ENCODE measurements at regions not wholly inside any gene's neighbourhood (a gene's known extent, or its start where the extent isn't known, plus 50 kb on each side); places are given as distances from the start of the nearest gene placed in this dataset.

DNA sequence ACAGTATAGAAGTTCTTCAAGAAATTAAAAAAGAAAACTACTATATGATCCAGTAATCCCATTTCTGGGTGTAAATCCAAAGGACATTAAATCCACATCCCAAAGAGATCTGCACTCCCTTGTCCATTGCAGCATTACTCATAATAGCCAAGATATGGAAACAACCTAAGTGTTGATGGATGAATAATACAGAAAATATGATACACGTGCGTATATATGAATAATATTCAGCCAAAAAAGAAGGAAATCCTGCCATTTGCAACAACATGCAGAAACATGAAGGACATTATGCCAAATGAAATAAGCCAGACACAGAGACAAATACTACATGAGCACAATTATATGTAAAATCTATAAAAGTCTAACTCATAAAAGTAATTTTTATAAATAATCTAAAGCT is 306.3 kb upstream of the ANO3 start:
- H3K9me3 ChIP-seq, result no peaks in the 10 kb centered on the region
- H3K4me3 ChIP-seq, result no peak overlapping the region
- 60% methylated on average over 2 of the region's 2 CpGs for WGBS (ENCODE audit: insufficient coverage, low coverage, low lambda C conversion rate, missing lambda C conversion rate)
- H3K4me1 ChIP-seq, result no peaks in the 10 kb centered on the region
- DNase-seq, result no peak
- H3K27me3 ChIP-seq, result no peaks in the 10 kb centered on the region
- ATAC-seq, result no peak
- intact Hi-C loops (cut with DNase I), result no loop called here
- no peaks in the 10 kb centered on the region for H3K36me3 ChIP-seq
- TF ChIP-seq POLR2A (IDR thresholded peaks at IDR 0.05), result no peak
- TF ChIP-seq, protein P1, sequence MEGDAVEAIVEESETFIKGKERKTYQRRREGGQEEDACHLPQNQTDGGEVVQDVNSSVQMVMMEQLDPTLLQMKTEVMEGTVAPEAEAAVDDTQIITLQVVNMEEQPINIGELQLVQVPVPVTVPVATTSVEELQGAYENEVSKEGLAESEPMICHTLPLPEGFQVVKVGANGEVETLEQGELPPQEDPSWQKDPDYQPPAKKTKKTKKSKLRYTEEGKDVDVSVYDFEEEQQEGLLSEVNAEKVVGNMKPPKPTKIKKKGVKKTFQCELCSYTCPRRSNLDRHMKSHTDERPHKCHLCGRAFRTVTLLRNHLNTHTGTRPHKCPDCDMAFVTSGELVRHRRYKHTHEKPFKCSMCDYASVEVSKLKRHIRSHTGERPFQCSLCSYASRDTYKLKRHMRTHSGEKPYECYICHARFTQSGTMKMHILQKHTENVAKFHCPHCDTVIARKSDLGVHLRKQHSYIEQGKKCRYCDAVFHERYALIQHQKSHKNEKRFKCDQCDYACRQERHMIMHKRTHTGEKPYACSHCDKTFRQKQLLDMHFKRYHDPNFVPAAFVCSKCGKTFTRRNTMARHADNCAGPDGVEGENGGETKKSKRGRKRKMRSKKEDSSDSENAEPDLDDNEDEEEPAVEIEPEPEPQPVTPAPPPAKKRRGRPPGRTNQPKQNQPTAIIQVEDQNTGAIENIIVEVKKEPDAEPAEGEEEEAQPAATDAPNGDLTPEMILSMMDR (IDR thresholded peaks at IDR 0.05), result no peak
- no peak overlapping the region for H3K27ac ChIP-seq

DNA sequence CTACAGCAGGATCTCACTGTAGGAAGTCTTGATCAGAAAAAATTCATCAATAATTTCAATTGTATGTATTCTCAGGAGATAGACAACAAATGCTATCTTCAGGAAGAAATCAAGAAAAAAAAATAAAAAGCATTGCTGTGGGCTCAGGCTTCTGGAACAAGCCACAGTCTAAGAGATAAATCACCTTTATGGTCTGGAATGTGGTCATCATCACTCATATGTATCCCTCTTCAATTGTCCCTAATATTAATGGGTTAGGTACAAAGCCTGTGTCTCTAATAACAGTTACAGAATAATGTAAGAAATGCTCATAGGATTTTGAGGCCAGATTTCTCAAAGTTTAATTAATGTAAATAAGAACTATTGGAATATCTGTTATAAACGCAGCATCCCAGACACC is 305.9 kb upstream of the ANO3 start:
- no peak overlapping the region for H3K27ac ChIP-seq
- no peak for DNase-seq
- H3K4me1 ChIP-seq, result no peaks in the 10 kb centered on the region
- H3K4me3 ChIP-seq, result no peak overlapping the region
- no peaks in the 10 kb centered on the region for H3K36me3 ChIP-seq
- WGBS (ENCODE audit: insufficient coverage, low coverage, low lambda C conversion rate, missing lambda C conversion rate), result 80% methylated on average over 1 of the region's 1 CpG
- no peak for ATAC-seq
- no peaks in the 10 kb centered on the region for H3K9me3 ChIP-seq
- no peaks in the 10 kb centered on the region for H3K27me3 ChIP-seq
- intact Hi-C loops (cut with DNase I), result no loop called here
- TF ChIP-seq POLR2A (IDR thresholded peaks at IDR 0.05), result no peak
- TF ChIP-seq, protein P1 (IDR thresholded peaks at IDR 0.05), result no peak

DNA sequence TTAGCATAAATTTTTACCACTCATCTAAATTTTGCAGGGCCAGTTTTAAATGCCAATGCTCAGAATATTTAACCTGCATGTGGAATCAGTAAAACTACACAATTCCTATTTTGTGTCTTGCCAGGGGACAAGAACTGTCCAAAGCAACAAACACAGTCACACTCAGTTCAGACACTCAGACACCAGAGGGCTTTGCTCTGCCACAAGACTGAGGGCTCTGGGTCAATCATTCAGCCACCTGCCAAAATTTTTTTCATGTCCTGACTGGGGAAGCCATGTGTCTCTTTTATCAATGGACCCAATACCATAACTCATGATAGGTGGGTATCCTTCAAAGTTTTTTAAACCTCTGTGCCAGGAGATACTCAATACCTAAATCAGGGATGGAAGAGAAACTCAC is 304.0 kb upstream of the ANO3 start:
- no peaks in the 10 kb centered on the region for H3K4me1 ChIP-seq
- H3K27ac ChIP-seq, result no peak overlapping the region
- H3K4me3 ChIP-seq, result no peak overlapping the region
- H3K27me3 ChIP-seq, result no peaks in the 10 kb centered on the region
- intact Hi-C loops (cut with DNase I), result no loop called here
- DNase-seq (no peak), ATAC-seq (no peak)
- H3K9me3 ChIP-seq, result no peaks in the 10 kb centered on the region
- TF ChIP-seq, protein P1 (IDR thresholded peaks at IDR 0.05), result no peak
- TF ChIP-seq POLR2A (IDR thresholded peaks at IDR 0.05), result no peak
- H3K36me3 ChIP-seq, result no peaks in the 10 kb centered on the region

DNA sequence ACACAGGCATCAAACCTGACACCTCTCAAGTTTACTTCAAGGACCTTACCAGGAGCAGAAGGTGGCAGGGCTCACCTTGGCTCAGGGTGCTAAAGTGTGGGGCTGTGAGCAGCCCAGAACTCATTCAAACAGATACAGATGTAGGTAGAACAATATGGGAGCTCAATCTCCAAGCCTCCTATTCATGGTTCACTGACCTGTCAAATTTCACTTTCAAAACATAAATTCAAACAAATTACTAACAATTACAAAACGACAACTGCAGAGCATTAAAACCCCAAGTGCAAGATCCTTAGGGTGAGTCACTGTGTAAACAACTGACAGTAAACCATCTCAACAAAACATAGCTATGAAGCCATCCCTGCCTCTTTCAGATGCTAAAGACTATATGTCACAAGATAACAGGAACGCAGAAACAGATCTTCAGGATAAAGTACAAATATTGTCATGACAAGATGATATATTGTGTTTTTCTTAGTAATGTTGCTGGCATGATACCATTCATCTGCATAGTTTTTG is 303.5 kb upstream of the ANO3 start:
- H3K4me1 ChIP-seq, result no peaks in the 10 kb centered on the region
- H3K9me3 ChIP-seq, result no peaks in the 10 kb centered on the region
- no peak overlapping the region for H3K4me3 ChIP-seq
- no peak for TF ChIP-seq POLR2A (IDR thresholded peaks at IDR 0.05)
- TF ChIP-seq, protein P1 (IDR thresholded peaks at IDR 0.05), result no peak
- no peak for DNase-seq
- intact Hi-C loops (cut with DNase I), result no loop called here
- no peaks in the 10 kb centered on the region for H3K36me3 ChIP-seq
- no peak for ATAC-seq
- no peaks in the 10 kb centered on the region for H3K27me3 ChIP-seq
- WGBS (ENCODE audit: insufficient coverage, low coverage, low lambda C conversion rate, missing lambda C conversion rate), result 43% methylated on average over 2 of the region's 2 CpGs
- no peak overlapping the region for H3K27ac ChIP-seq

DNA sequence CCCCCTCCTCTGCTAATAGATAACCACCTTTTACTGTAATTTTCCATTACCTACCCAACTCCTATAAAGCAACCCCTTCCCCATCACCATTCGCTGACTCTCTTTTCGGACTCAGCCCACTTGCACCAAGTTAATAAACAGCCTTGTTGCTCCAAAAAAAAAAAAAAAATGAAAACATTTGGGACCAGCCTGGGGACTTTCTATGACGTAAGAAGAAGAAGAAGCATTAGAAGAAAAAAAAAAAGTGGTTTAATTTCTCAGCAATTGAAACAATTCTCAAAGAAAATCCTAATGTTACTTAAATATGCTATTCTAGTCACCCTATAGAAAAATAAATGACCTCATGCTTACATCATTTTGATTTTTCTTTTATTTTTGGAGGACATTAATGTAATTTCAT is 301.5 kb upstream of the ANO3 start:
- Histone ChIP-seq H3K36me3 (no peaks in the 10 kb centered on the region), H3K27me3 (no peaks in the 10 kb centered on the region), H3K4me1 (no peaks in the 10 kb centered on the region), H3K27ac (no peak overlapping the region), H3K4me3 (no peak overlapping the region), H3K9me3 (no peaks in the 10 kb centered on the region)
- DNase-seq, result no peak
- intact Hi-C loops (cut with DNase I), result no loop called here
- WGBS (ENCODE audit: insufficient coverage, low coverage, low lambda C conversion rate, missing lambda C conversion rate), result 72% methylated on average over 3 of the region's 3 CpGs
- no peak for ATAC-seq
- TF ChIP-seq, protein P1 (IDR thresholded peaks at IDR 0.05), result no peak
- TF ChIP-seq POLR2A (IDR thresholded peaks at IDR 0.05), result no peak
